Tibial artery (tissue), 4 donors: ENCODE measurements at regions not wholly inside any gene's neighbourhood (a gene's known extent, or its start where the extent isn't known, plus 50 kb on each side); places are given as distances from the start of the nearest gene placed in this dataset.

Experiments used
- DNase-seq, 2 donors: peaks; one replicate each; pipeline ENCODE4 v3.0.0-alpha.2; 2019
- H3K27ac ChIP-seq, 2 donors: fragments of 200-600 bp; sonication (generic) in 1 of 2; 1 replicate in 1 of 2; 2 replicates in 1 of 2; pipeline ENCODE4 v1.5.1; 2018 to 2019; ENCODE audit warnings: mild to moderate bottlenecking in 1 of 2
- H3K27me3 ChIP-seq, 2 donors: fragments of 200-600 bp; sonication (generic) in 1 of 2; one replicate each; pipeline versions ENCODE4 v1.5.1 to v1.6.0; 2016 to 2019
- H3K36me3 ChIP-seq, 3 donors: fragments of 200-600 bp; sonication (generic) in 2 of 3; one replicate each; pipeline ENCODE4 v1.5.1; 2016 to 2019; ENCODE audit warnings: mild to moderate bottlenecking in 2 of 3
- H3K4me1 ChIP-seq, 4 donors: fragments of 200-600 bp; sonication (generic) in 2 of 4; 1 replicate in 3 of 4; 2 replicates in 1 of 4; pipeline ENCODE4 v1.5.1; 2016 to 2019
- H3K4me3 ChIP-seq, 2 donors: fragments of 200-600 bp; sonication (generic) in 1 of 2; 1 replicate in 1 of 2; 2 replicates in 1 of 2; pipeline ENCODE4 v1.5.1; 2018 to 2019; ENCODE audit warnings: mild to moderate bottlenecking in 2 of 2
- H3K9me3 ChIP-seq, 3 donors: fragments of 200-600 bp; sonication (generic) in 1 of 3; one replicate each; pipeline ENCODE4 v1.5.1; 2016 to 2019
- intact Hi-C: fragments of 100-400 bp; cut with DNase I; formaldehyde crosslinking; loops from one replicate; pipeline ENCODE4 v1.15.0; 2023; ENCODE audit warnings: low total_unique reads
- TF ChIP-seq, protein P1 (sequence below), 2 experiments: fragments of 200-600 bp in 1 of 2; fragments of 450-650 bp in 1 of 2; IDR thresholded peaks; one replicate each; pipeline ENCODE4 v1.5.1; 2017 to 2019; ENCODE audit warnings: antibody characterized with exemption in 2 of 2, mild to moderate bottlenecking in 1 of 2, moderate library complexity in 1 of 2

DNA sequence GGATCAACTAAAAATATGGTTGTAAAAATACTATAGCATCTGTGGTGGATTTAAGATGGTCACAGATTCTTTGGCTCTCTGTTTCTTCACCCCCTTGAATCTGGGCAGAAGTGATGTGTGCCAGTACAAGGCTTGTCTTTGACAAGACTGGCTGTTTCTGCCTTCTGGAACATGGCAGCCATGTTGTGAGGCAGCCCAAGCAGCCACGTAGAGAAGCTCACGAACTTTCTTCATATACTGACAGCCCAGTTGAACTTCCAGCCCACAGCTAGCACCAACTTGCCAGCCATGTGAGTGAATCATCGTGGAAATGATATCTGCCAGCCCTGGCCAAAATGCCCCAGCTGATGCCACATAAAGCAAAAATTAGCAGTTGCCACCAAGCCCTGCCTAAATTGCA, 110.8 kb downstream of the BOD1 start:
- intact Hi-C loops = no loop called here
- TF ChIP-seq, protein P1, sequence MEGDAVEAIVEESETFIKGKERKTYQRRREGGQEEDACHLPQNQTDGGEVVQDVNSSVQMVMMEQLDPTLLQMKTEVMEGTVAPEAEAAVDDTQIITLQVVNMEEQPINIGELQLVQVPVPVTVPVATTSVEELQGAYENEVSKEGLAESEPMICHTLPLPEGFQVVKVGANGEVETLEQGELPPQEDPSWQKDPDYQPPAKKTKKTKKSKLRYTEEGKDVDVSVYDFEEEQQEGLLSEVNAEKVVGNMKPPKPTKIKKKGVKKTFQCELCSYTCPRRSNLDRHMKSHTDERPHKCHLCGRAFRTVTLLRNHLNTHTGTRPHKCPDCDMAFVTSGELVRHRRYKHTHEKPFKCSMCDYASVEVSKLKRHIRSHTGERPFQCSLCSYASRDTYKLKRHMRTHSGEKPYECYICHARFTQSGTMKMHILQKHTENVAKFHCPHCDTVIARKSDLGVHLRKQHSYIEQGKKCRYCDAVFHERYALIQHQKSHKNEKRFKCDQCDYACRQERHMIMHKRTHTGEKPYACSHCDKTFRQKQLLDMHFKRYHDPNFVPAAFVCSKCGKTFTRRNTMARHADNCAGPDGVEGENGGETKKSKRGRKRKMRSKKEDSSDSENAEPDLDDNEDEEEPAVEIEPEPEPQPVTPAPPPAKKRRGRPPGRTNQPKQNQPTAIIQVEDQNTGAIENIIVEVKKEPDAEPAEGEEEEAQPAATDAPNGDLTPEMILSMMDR (IDR thresholded peaks at IDR 0.05) = no peak

DNA sequence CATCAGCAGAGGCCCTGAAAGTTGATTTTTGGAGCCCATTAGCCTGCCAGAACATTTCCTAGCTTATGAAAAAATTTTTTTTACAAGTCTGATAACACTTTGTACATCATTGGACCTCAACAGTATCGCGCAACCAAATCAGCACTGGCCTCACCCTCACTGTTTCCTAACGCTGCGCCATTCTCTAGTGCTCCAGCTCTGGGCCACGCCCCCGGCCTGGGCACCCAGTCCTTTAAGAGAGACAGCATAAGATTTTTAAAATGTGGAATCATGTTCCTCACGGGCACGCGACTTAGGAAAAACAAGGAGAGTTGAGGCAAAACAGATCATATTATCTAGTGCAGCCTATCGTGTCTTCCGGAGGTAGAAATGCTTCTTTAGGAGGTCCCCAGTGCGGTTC, 114.5 kb downstream of the BOD1 start:
- H3K36me3 ChIP-seq = no peaks in the 10 kb centered on the region
- intact Hi-C loops = no loop called here
- H3K27me3 ChIP-seq = no peaks in the 10 kb centered on the region
- H3K27ac ChIP-seq = no peak overlapping the region
- TF ChIP-seq, protein P1 (IDR thresholded peaks at IDR 0.05) = no peak
- DNase-seq = no peak
- peaks cover 0 to 7% (median 0%) of the 10 kb centered on the region in 3 donors for H3K9me3 ChIP-seq
- H3K4me3 ChIP-seq = no peak overlapping the region
- peaks cover 0 to 40% (median 28%) of the 10 kb centered on the region in 4 donors for H3K4me1 ChIP-seq

More for the DNA sequence above, 110.8 kb downstream of the BOD1 start:
- Histone ChIP-seq H3K27me3 (no peaks in the 10 kb centered on the region), H3K9me3 (peaks cover 0 to 7% (median 0%) of the 10 kb centered on the region in 3 donors), H3K36me3 (no peaks in the 10 kb centered on the region), H3K27ac (no peak overlapping the region), H3K4me1 (peaks cover 0 to 4% (median 1%) of the 10 kb centered on the region in 4 donors), H3K4me3 (no peak overlapping the region)
- DNase-seq = no peak

DNA sequence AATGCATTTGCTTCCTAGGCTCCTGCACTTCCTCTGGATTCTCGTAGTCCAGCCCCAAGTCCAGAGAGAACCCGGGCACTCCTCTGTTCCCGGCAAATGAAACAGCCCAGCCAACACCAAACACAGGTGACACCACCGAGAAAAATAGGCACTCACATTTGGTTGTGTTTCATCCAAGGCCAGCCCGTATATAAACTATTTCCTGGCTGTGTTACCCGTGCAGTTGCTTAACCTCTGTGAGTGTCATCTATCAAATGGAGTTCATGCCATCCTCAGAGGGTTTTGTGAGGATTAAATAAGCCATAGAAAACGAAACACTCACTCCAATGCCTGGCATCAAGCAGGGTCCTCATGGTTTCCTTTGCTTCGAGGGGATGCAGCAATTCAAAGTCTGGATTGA, 115.2 kb downstream of the BOD1 start:
- H3K36me3 ChIP-seq = no peaks in the 10 kb centered on the region
- H3K27me3 ChIP-seq = no peaks in the 10 kb centered on the region
- TF ChIP-seq, protein P1 (IDR thresholded peaks at IDR 0.05) = no peak
- no peak for DNase-seq
- intact Hi-C loops = no loop called here
- no peak overlapping the region for H3K4me3 ChIP-seq
- no peak overlapping the region for H3K27ac ChIP-seq
- peaks cover 0 to 47% (median 34%) of the 10 kb centered on the region in 4 donors for H3K4me1 ChIP-seq
- H3K9me3 ChIP-seq = peaks cover 0 to 7% (median 0%) of the 10 kb centered on the region in 3 donors

DNA sequence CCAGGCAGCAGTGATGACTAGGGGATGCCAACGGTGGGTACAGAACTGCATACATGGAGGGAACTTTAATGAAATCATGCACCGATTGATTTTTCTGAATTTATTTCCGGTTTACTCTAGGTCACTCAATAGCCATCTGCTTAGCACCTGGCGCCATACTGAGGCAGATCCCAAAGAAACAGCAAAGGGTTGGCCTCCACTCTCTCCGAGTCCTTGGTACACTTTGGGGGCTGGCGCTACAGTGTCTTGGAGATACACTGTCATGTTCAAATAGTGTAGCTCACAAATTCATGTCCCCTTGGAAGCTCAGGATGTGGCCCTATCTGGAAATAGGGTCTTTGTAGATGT, 116.3 kb downstream of the BOD1 start:
- Histone ChIP-seq H3K4me3 (no peak overlapping the region), H3K36me3 (no peaks in the 10 kb centered on the region), H3K27ac (peak overlapping the region; percentile 72 to 75), H3K27me3 (no peaks in the 10 kb centered on the region), H3K4me1 (peaks cover 0 to 58% (median 41%) of the 10 kb centered on the region in 4 donors), H3K9me3 (no peaks in the 10 kb centered on the region)
- TF ChIP-seq, protein P1 (IDR thresholded peaks at IDR 0.05) = no peak
- intact Hi-C loops = no loop called here
- no peak for DNase-seq

DNA sequence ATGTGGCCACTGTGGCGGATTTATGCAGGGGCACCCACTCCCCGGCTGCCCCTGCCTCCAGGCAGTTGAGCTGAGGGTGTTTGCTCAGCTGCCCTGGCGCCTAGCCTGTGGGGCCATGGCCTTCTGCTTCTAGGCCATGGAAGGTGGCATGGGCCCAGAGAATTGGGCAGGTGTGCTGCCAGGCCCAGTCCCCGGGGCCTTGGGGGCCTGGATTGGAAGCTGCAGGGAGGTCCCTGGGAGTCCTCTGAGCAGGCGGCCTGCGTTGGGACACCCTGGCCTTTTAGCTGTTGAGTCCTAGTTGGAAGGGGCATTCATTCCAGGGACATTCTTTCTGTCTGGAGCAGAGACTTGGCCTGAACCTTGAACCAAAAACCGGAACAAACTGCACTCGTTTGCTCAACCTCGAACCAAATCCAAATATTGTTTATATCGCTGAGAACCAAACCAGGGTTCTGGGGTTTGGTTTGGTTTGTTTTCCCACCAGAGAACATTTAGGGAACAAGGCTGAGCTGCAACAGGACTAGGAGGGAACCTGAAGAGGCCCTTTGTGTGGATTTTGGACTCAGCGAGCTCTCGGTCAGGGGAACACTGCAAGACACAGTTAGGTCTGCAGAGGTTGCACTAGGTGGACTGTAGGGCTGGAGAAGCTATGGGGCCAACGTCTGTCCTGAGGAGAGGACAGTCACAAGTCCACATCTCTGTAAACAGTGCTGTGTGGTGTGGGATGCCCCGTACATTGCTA, 116.8 kb downstream of the BOD1 start:
- H3K27me3 ChIP-seq = no peaks in the 10 kb centered on the region
- H3K36me3 ChIP-seq = no peaks in the 10 kb centered on the region
- TF ChIP-seq, protein P1 (IDR thresholded peaks at IDR 0.05) = no peak
- H3K9me3 ChIP-seq = no peaks in the 10 kb centered on the region
- peak overlapping the region; percentile 72 to 75 for H3K27ac ChIP-seq
- intact Hi-C loops = loop anchor here (5.0 kb wide), 1 partner anchor 207 kb away; no protein-coding TSS in a partner anchor
- peak; percentile 48 to 85 for DNase-seq
- H3K4me1 ChIP-seq = peaks cover 0 to 62% (median 41%) of the 10 kb centered on the region in 4 donors
- no peak overlapping the region for H3K4me3 ChIP-seq
